ENCODE measurements at regions not wholly inside any gene's neighbourhood (a gene's known extent, or its start where the extent isn't known, plus 50 kb on each side); places are given as distances from the start of the nearest gene placed in this dataset.

- Histone ChIP-seq H3K9me3 (no peaks in the 10 kb centered on the region), H3K27ac (no peak overlapping the region), H3K4me1 (peaks cover 0 to 9% (median 0%) of the 10 kb centered on the region in 4 donors), H3K36me3 (no peaks in the 10 kb centered on the region), H3K27me3 (no peaks in the 10 kb centered on the region), H3K4me3 (no peak overlapping the region)
- 85 to 97% (median 93%) methylated on average over 14 of the region's 14 CpGs for WGBS, 5 donors
- DNase-seq: no peak
- no peak for TF ChIP-seq EP300 (IDR thresholded peaks at IDR 0.05)
- TF ChIP-seq POLR2A (IDR thresholded peaks at IDR 0.05): no peak
- TF ChIP-seq POLR2AphosphoS5 (IDR thresholded peaks at IDR 0.05): no peak
- no peak for TF ChIP-seq CTCF (IDR thresholded peaks at IDR 0.05)
- intact Hi-C loops (cut with DNase I; ENCODE audit: low total_unique reads): no loop called here
These were observed 97.4 kb upstream of the EDEM3 start for GRCh38 chr1:184851822-184852746.

DNA sequence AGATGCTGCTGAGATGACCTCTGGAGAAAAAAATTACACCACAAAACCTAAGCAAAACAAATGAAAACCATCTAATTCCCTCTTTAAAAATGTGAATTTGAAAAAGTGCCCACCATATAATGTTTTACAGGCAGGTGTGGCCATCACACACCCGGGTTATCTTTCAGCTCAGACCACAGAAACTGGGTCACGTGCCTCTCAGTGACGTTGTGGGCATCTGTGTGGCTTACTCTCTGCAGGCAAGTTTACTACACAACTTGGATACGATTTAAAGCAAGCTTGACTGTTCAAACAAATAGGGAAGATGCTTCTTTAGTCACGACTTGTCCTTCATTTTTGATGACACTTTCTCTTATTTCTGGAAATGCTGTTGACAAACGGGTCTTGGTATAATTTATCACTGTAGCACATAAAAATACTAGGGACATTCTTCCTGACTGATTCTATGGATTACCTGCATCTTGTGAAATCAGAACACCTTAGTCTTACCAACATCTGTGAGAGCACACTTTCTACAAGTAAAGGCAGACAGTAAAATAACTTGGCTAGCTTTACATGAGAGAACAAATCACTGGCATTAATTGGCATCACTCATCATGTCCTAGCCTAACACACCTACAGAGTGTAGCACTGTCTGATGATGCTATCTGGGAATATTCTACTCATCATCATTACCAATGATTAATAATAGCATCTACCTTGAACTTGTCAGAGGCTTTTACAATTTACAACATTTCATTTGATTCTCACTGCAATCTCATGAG lies 89.3 kb upstream of the EDEM3 start:
- DNase-seq: peak; percentile 53 to 58
- Histone ChIP-seq H3K36me3 (no peaks in the 10 kb centered on the region), H3K4me1 (peaks cover 2 to 13% (median 6%) of the 10 kb centered on the region in 4 donors), H3K4me3 (no peak overlapping the region), H3K9me3 (no peaks in the 10 kb centered on the region), H3K27ac (peak overlapping the region in 1 of 5 donors; percentile 10), H3K27me3 (no peaks in the 10 kb centered on the region)
- intact Hi-C loops (cut with DNase I; ENCODE audit: low total_unique reads): no loop called here
- 22 to 44% (median 39%) methylated on average over 6 of the region's 6 CpGs for WGBS, 5 donors
- no peak for TF ChIP-seq POLR2A (IDR thresholded peaks at IDR 0.05)
- peak in 1 of 3 donors; percentile 17 for TF ChIP-seq POLR2AphosphoS5 (IDR thresholded peaks at IDR 0.05)

DNA sequence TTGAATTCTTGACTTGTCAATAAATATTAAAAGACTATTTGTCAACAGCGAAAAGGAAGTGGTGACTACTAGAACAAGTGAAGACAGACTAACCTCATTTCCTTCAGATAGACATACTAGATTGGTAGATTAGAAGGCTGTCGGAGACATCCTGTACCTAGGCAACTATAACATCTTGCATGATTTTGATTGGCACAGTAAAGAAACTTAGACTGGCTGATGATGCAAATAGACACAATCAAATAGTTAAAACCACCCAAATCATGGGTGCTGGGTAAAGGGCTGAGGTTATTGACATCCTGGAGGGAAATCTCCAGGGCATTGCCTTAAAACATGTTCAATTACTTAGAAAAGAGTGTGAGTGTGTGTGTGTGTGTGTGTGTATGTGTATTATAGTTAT lies 85.9 kb upstream of the EDEM3 start:
- no peak for TF ChIP-seq EP300 (IDR thresholded peaks at IDR 0.05)
- no peak for TF ChIP-seq CTCF (IDR thresholded peaks at IDR 0.05)
- TF ChIP-seq POLR2A (IDR thresholded peaks at IDR 0.05): no peak
- no peak for TF ChIP-seq POLR2AphosphoS5 (IDR thresholded peaks at IDR 0.05)
- Histone ChIP-seq H3K27me3 (no peaks in the 10 kb centered on the region), H3K4me3 (no peak overlapping the region), H3K4me1 (peaks cover 25 to 45% (median 32%) of the 10 kb centered on the region in 4 donors), H3K27ac (peak overlapping the region in 1 of 5 donors; percentile 73), H3K36me3 (no peaks in the 10 kb centered on the region), H3K9me3 (no peaks in the 10 kb centered on the region)
- WGBS, 5 donors: 83 to 92% (median 89%) methylated on average over 2 of the region's 2 CpGs
- DNase-seq: no peak
- intact Hi-C loops (cut with DNase I; ENCODE audit: low total_unique reads): no loop called here

- WGBS, 5 donors: 3 to 8% (median 7%) methylated on average over 2 of the region's 2 CpGs
- Histone ChIP-seq H3K27me3 (no peaks in the 10 kb centered on the region), H3K36me3 (no peaks in the 10 kb centered on the region), H3K4me1 (peaks cover 25 to 40% (median 32%) of the 10 kb centered on the region in 4 donors), H3K4me3 (no peak overlapping the region), H3K9me3 (no peaks in the 10 kb centered on the region), H3K27ac (peak overlapping the region; percentile 21 to 83 (median 71))
- peak; percentile 51 to 75 for DNase-seq
- TF ChIP-seq POLR2AphosphoS5 (IDR thresholded peaks at IDR 0.05) (peak; percentile 13 to 76 (median 46)), POLR2A (IDR thresholded peaks at IDR 0.05) (no peak)
- intact Hi-C loops (cut with DNase I; ENCODE audit: low total_unique reads): no loop called here
These were observed 83.9 kb upstream of the EDEM3 start for GRCh38 chr1:184838504-184838951.

Measured in stomach (tissue), 8 donors.